ENCODE measurements at regions not wholly inside any gene's neighbourhood (a gene's known extent, or its start where the extent isn't known, plus 50 kb on each side); places are given as distances from the start of the nearest gene placed in this dataset.

DNA sequence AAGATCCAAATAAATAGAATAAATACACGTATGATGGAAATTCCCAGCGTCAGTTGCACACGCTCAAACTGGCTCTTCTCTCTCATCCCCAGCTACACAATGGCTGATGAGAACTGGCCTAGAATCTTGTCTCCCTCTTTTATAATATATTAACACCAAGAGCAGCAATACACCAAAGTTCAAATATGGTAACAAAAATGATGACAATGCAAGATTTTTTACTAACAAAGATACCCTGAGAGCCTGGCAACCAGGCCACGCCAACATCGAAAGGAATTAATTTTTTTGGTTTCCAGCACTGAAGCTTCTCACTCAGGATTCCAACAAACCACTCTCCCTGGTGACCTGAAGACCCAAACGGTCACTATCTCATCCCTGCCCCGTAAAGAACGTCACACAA, 302.7 kb upstream of the ID2 start:
- TF ChIP-seq WT1 (tag by site-specific recombination; IDR thresholded peaks at IDR 0.05) (no peak), ZNF214 (tag by site-specific recombination; IDR thresholded peaks at IDR 0.05; ENCODE audit: borderline replicate concordance) (no peak), ZBTB8A (tag by site-specific recombination; IDR thresholded peaks at IDR 0.05) (no peak), GLIS1 (tag by site-specific recombination; IDR thresholded peaks at IDR 0.05) (no peak), ZNF221 (tag by site-specific recombination; IDR thresholded peaks at IDR 0.05; ENCODE audit: borderline replicate concordance) (no peak), ZNF311 (tag by site-specific recombination; IDR thresholded peaks at IDR 0.05; ENCODE audit: borderline replicate concordance) (no peak), ZNF548 (tag by site-specific recombination; IDR thresholded peaks at IDR 0.05) (no peak), ZNF768 (tag by site-specific recombination; IDR thresholded peaks at IDR 0.05) (no peak), ZEB2 (tag by site-specific recombination; IDR thresholded peaks at IDR 0.05) (no peak), ZNF677 (tag by site-specific recombination; IDR thresholded peaks at IDR 0.05) (no peak), MZF1 (tag by site-specific recombination; IDR thresholded peaks at IDR 0.05; ENCODE audit: borderline replicate concordance) (no peak), MYNN (tag by site-specific recombination; IDR thresholded peaks at IDR 0.05; ENCODE audit: borderline replicate concordance) (no peak), ZNF596 (tag by site-specific recombination; IDR thresholded peaks at IDR 0.05) (no peak), ZFP3 (tag by site-specific recombination; IDR thresholded peaks at IDR 0.05; ENCODE audit: low read depth) (no peak), SALL2 (tag by site-specific recombination; IDR thresholded peaks at IDR 0.05; ENCODE audit: borderline replicate concordance) (no peak), ZNF791 (tag by site-specific recombination; IDR thresholded peaks at IDR 0.05) (no peak)
- TF ChIP-seq, protein P1, sequence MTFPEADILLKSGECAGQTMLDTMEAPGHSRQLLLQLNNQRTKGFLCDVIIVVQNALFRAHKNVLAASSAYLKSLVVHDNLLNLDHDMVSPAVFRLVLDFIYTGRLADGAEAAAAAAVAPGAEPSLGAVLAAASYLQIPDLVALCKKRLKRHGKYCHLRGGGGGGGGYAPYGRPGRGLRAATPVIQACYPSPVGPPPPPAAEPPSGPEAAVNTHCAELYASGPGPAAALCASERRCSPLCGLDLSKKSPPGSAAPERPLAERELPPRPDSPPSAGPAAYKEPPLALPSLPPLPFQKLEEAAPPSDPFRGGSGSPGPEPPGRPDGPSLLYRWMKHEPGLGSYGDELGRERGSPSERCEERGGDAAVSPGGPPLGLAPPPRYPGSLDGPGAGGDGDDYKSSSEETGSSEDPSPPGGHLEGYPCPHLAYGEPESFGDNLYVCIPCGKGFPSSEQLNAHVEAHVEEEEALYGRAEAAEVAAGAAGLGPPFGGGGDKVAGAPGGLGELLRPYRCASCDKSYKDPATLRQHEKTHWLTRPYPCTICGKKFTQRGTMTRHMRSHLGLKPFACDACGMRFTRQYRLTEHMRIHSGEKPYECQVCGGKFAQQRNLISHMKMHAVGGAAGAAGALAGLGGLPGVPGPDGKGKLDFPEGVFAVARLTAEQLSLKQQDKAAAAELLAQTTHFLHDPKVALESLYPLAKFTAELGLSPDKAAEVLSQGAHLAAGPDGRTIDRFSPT (tag by site-specific recombination; IDR thresholded peaks at IDR 0.05): no peak
- TF ChIP-seq, protein P2, sequence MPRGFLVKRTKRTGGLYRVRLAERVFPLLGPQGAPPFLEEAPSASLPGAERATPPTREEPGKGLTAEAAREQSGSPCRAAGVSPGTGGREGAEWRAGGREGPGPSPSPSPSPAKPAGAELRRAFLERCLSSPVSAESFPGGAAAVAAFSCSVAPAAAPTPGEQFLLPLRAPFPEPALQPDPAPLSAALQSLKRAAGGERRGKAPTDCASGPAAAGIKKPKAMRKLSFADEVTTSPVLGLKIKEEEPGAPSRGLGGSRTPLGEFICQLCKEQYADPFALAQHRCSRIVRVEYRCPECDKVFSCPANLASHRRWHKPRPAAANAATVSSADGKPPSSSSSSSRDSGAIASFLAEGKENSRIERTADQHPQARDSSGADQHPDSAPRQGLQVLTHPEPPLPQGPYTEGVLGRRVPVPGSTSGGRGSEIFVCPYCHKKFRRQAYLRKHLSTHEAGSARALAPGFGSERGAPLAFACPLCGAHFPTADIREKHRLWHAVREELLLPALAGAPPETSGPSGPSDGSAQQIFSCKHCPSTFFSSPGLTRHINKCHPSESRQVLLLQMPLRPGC (tag by site-specific recombination; IDR thresholded peaks at IDR 0.05): no peak
- TF ChIP-seq, protein P3, sequence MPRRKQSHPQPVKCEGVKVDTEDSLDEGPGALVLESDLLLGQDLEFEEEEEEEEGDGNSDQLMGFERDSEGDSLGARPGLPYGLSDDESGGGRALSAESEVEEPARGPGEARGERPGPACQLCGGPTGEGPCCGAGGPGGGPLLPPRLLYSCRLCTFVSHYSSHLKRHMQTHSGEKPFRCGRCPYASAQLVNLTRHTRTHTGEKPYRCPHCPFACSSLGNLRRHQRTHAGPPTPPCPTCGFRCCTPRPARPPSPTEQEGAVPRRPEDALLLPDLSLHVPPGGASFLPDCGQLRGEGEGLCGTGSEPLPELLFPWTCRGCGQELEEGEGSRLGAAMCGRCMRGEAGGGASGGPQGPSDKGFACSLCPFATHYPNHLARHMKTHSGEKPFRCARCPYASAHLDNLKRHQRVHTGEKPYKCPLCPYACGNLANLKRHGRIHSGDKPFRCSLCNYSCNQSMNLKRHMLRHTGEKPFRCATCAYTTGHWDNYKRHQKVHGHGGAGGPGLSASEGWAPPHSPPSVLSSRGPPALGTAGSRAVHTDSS (tag by site-specific recombination; IDR thresholded peaks at IDR 0.05): no peak
- Histone ChIP-seq H3K27ac (ENCODE audit: extremely low read depth, low read depth, low read length) (no peak overlapping the region), H3K4me1 (ENCODE audit: control insufficient read depth, insufficient read depth, low read length) (no peaks in the 10 kb centered on the region)

DNA sequence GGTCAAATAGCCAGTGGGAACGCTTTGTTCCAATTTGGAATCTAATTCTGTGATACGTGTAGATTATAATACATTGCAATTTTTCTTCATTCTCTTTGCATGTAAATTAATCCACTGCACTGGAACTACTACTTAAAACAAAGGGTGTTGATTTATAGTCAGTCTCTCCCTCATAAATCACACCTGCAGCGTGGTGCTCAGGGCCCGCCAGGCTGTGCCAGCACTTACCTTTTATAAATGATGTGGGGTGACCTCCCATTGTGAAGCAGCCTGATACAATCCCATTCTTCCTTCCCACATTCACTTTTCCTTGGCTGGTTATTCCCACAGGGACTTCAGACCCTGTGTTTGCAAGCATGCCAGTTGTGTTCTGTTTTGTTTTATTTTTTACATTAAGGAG, 302.3 kb upstream of the ID2 start:
- H3K9me3 ChIP-seq (ENCODE audit: control insufficient read depth, insufficient read depth, low read depth, low read length): no peaks in the 10 kb centered on the region
- no peaks in the 10 kb centered on the region for H3K36me3 ChIP-seq (ENCODE audit: control insufficient read depth in 2 of 2, insufficient read depth in 1 of 2, low read length in 2 of 2)
- H3K4me3 ChIP-seq (ENCODE audit: low read depth, low read length): no peak overlapping the region
- H3K27ac ChIP-seq (ENCODE audit: extremely low read depth, low read depth, low read length): no peak overlapping the region
- no peaks in the 10 kb centered on the region for H3K4me1 ChIP-seq (ENCODE audit: control insufficient read depth, insufficient read depth, low read length)
- CTCF ChIA-PET: no interaction called here
- POLR2A ChIA-PET: interaction anchor here (0.8 kb wide), 1 partner anchor 302 kb away, joined by 3 read pairs; the partner anchor contains the start of gene ID2
- TF ChIP-seq KLF10 (tag by site-specific recombination; IDR thresholded peaks at IDR 0.05): no peak
- TF ChIP-seq, protein P4, sequence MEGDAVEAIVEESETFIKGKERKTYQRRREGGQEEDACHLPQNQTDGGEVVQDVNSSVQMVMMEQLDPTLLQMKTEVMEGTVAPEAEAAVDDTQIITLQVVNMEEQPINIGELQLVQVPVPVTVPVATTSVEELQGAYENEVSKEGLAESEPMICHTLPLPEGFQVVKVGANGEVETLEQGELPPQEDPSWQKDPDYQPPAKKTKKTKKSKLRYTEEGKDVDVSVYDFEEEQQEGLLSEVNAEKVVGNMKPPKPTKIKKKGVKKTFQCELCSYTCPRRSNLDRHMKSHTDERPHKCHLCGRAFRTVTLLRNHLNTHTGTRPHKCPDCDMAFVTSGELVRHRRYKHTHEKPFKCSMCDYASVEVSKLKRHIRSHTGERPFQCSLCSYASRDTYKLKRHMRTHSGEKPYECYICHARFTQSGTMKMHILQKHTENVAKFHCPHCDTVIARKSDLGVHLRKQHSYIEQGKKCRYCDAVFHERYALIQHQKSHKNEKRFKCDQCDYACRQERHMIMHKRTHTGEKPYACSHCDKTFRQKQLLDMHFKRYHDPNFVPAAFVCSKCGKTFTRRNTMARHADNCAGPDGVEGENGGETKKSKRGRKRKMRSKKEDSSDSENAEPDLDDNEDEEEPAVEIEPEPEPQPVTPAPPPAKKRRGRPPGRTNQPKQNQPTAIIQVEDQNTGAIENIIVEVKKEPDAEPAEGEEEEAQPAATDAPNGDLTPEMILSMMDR (tag by site-specific recombination; IDR thresholded peaks at IDR 0.05): no peak
- TF ChIP-seq, protein P5, sequence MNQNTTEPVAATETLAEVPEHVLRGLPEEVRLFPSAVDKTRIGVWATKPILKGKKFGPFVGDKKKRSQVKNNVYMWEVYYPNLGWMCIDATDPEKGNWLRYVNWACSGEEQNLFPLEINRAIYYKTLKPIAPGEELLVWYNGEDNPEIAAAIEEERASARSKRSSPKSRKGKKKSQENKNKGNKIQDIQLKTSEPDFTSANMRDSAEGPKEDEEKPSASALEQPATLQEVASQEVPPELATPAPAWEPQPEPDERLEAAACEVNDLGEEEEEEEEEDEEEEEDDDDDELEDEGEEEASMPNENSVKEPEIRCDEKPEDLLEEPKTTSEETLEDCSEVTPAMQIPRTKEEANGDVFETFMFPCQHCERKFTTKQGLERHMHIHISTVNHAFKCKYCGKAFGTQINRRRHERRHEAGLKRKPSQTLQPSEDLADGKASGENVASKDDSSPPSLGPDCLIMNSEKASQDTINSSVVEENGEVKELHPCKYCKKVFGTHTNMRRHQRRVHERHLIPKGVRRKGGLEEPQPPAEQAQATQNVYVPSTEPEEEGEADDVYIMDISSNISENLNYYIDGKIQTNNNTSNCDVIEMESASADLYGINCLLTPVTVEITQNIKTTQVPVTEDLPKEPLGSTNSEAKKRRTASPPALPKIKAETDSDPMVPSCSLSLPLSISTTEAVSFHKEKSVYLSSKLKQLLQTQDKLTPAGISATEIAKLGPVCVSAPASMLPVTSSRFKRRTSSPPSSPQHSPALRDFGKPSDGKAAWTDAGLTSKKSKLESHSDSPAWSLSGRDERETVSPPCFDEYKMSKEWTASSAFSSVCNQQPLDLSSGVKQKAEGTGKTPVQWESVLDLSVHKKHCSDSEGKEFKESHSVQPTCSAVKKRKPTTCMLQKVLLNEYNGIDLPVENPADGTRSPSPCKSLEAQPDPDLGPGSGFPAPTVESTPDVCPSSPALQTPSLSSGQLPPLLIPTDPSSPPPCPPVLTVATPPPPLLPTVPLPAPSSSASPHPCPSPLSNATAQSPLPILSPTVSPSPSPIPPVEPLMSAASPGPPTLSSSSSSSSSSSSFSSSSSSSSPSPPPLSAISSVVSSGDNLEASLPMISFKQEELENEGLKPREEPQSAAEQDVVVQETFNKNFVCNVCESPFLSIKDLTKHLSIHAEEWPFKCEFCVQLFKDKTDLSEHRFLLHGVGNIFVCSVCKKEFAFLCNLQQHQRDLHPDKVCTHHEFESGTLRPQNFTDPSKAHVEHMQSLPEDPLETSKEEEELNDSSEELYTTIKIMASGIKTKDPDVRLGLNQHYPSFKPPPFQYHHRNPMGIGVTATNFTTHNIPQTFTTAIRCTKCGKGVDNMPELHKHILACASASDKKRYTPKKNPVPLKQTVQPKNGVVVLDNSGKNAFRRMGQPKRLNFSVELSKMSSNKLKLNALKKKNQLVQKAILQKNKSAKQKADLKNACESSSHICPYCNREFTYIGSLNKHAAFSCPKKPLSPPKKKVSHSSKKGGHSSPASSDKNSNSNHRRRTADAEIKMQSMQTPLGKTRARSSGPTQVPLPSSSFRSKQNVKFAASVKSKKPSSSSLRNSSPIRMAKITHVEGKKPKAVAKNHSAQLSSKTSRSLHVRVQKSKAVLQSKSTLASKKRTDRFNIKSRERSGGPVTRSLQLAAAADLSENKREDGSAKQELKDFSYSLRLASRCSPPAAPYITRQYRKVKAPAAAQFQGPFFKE (tag by site-specific recombination; IDR thresholded peaks at IDR 0.05; ENCODE audit: borderline replicate concordance): no peak
- no peak for TF ChIP-seq ZNF596 (tag by site-specific recombination; IDR thresholded peaks at IDR 0.05)
- no peak for TF ChIP-seq SP2 (tag by site-specific recombination; IDR thresholded peaks at IDR 0.05)

More for the DNA sequence above, 302.7 kb upstream of the ID2 start:
- Histone ChIP-seq H3K4me3 (ENCODE audit: low read depth, low read length) (no peak overlapping the region), H3K9me3 (ENCODE audit: control insufficient read depth, insufficient read depth, low read depth, low read length) (no peaks in the 10 kb centered on the region), H3K36me3 (ENCODE audit: control insufficient read depth in 2 of 2, insufficient read depth in 1 of 2, low read length in 2 of 2) (no peaks in the 10 kb centered on the region)
- ChIA-PET CTCF (no interaction called here), POLR2A (interaction anchor here (0.8 kb wide), 1 partner anchor 303 kb away, joined by 3 read pairs; the partner anchor contains the start of gene ID2)
